ENCODE measurements at regions not wholly inside any gene's neighbourhood (a gene's known extent, or its start where the extent isn't known, plus 50 kb on each side); places are given as distances from the start of the nearest gene placed in this dataset.

DNA sequence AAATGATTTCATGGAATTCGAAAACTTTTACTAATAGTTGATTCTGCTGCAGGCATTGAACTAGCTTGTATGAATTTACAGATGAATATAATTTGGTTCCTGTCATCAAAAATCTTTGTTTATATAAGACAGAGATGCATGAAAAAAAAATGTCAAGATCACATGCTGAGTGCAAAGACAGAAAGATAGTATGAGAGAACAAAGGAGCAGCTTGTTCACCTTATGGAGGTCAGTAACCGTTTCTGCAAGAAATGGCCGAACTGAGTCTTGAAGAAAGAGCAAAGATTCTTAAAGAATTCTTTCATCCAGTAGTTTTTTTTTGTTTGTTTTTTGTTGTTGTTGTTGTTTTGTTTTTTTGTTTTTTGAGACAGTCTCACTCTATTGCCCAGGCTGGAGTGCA lies 450.6 kb downstream of the TUSC7 start:
- Histone ChIP-seq H3K4me1 (ENCODE audit: control insufficient read depth in 1 of 2, insufficient read depth in 2 of 2, low read depth in 1 of 2, low read length in 1 of 2) (no peaks in the 10 kb centered on the region), H3K9me3 (no peaks in the 10 kb centered on the region), H3K27ac (ENCODE audit: low read depth in 2 of 2, low read length in 1 of 2) (no peak overlapping the region), H2AFZ (ENCODE audit: low read depth) (no peak overlapping the region), H4K20me1 (ENCODE audit: insufficient read depth) (no peaks in the 10 kb centered on the region), H3K9ac (no peak overlapping the region), H3K4me3 (ENCODE audit: low read depth in 2 of 2, low read length in 1 of 2) (no peak overlapping the region), H3K79me2 (ENCODE audit: insufficient read depth) (no peaks in the 10 kb centered on the region), H3K36me3 (replicated peaks in 1 of 2; ENCODE audit: control insufficient read depth in 1 of 2, insufficient read depth in 2 of 2, low read length in 1 of 2) (no peaks in the 10 kb centered on the region), H3K4me2 (no peak overlapping the region), H3F3A (replicated peaks; ENCODE audit: insufficient read depth) (no peaks in the 10 kb centered on the region), H3K9me2 (no peaks in the 10 kb centered on the region), H3K27me3 (ENCODE audit: insufficient read depth) (no peaks in the 10 kb centered on the region)
- no peak for DNase-seq
- POLR2A ChIA-PET, result no interaction called here
- 79% methylated on average over 3 of the region's 3 CpGs for WGBS (ENCODE audit: low lambda C conversion rate)
- TF ChIP-seq YY1 (IDR thresholded peaks at IDR 0.05; ENCODE audit: low read depth), result no peak
- TF ChIP-seq, protein P1, sequence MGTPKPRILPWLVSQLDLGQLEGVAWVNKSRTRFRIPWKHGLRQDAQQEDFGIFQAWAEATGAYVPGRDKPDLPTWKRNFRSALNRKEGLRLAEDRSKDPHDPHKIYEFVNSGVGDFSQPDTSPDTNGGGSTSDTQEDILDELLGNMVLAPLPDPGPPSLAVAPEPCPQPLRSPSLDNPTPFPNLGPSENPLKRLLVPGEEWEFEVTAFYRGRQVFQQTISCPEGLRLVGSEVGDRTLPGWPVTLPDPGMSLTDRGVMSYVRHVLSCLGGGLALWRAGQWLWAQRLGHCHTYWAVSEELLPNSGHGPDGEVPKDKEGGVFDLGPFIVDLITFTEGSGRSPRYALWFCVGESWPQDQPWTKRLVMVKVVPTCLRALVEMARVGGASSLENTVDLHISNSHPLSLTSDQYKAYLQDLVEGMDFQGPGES (IDR thresholded peaks at IDR 0.05; ENCODE audit: low read depth, low read length), result no peak
- TF ChIP-seq TEAD4 (IDR thresholded peaks at IDR 0.05; ENCODE audit: borderline replicate concordance, insufficient read depth), result no peak
- TF ChIP-seq, protein P2, sequence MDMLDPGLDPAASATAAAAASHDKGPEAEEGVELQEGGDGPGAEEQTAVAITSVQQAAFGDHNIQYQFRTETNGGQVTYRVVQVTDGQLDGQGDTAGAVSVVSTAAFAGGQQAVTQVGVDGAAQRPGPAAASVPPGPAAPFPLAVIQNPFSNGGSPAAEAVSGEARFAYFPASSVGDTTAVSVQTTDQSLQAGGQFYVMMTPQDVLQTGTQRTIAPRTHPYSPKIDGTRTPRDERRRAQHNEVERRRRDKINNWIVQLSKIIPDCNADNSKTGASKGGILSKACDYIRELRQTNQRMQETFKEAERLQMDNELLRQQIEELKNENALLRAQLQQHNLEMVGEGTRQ (IDR thresholded peaks at IDR 0.05; ENCODE audit: borderline replicate concordance, low read depth, low read length), result no peak
- no peak for TF ChIP-seq RXRA (IDR thresholded peaks at IDR 0.05; ENCODE audit: borderline replicate concordance, low read depth)
- TF ChIP-seq RFX5 (IDR thresholded peaks at IDR 0.05; ENCODE audit: low read length), result no peak
- TF ChIP-seq RAD21 (IDR thresholded peaks at IDR 0.05; ENCODE audit: low read length), result no peak
- TF ChIP-seq FOXM1 (IDR thresholded peaks at IDR 0.05; ENCODE audit: low read depth), result no peak
- TF ChIP-seq GABPA (IDR thresholded peaks at IDR 0.05; ENCODE audit: low read depth), result no peak
- no peak for TF ChIP-seq SMC3 (IDR thresholded peaks at IDR 0.05; ENCODE audit: low read depth, low read length)
- no peak for TF ChIP-seq NRF1 (IDR thresholded peaks at IDR 0.05; ENCODE audit: low read depth, low read length)
- TF ChIP-seq, protein P3, sequence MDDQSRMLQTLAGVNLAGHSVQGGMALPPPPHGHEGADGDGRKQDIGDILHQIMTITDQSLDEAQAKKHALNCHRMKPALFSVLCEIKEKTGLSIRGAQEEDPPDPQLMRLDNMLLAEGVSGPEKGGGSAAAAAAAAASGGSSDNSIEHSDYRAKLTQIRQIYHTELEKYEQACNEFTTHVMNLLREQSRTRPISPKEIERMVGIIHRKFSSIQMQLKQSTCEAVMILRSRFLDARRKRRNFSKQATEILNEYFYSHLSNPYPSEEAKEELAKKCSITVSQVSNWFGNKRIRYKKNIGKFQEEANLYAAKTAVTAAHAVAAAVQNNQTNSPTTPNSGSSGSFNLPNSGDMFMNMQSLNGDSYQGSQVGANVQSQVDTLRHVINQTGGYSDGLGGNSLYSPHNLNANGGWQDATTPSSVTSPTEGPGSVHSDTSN (IDR thresholded peaks at IDR 0.05), result no peak
- no peak for TF ChIP-seq POLR2AphosphoS5 (IDR thresholded peaks at IDR 0.05; ENCODE audit: low read depth, low read length)
- no peak for TF ChIP-seq FOXJ3 (CRISPR knock-in tag; IDR thresholded peaks at IDR 0.05)
- no peak for TF ChIP-seq FOSL2 (IDR thresholded peaks at IDR 0.05; ENCODE audit: borderline replicate concordance, low read depth)
- TF ChIP-seq RCOR1 (IDR thresholded peaks at IDR 0.05; ENCODE audit: low read length), result no peak
- TF ChIP-seq, protein P4, sequence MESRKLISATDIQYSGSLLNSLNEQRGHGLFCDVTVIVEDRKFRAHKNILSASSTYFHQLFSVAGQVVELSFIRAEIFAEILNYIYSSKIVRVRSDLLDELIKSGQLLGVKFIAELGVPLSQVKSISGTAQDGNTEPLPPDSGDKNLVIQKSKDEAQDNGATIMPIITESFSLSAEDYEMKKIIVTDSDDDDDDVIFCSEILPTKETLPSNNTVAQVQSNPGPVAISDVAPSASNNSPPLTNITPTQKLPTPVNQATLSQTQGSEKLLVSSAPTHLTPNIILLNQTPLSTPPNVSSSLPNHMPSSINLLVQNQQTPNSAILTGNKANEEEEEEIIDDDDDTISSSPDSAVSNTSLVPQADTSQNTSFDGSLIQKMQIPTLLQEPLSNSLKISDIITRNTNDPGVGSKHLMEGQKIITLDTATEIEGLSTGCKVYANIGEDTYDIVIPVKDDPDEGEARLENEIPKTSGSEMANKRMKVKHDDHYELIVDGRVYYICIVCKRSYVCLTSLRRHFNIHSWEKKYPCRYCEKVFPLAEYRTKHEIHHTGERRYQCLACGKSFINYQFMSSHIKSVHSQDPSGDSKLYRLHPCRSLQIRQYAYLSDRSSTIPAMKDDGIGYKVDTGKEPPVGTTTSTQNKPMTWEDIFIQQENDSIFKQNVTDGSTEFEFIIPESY (IDR thresholded peaks at IDR 0.05; ENCODE audit: borderline replicate concordance, low read depth), result no peak
- TF ChIP-seq TAF1 (IDR thresholded peaks at IDR 0.05; ENCODE audit: borderline replicate concordance, low read depth, low read length), result no peak
- TF ChIP-seq SIN3A (IDR thresholded peaks at IDR 0.05; ENCODE audit: borderline replicate concordance, low read depth, low read length), result no peak
- CTCF ChIA-PET, result no interaction called here
